Pancreas (tissue), 10 donors: ENCODE measurements at regions not wholly inside any gene's neighbourhood (a gene's known extent, or its start where the extent isn't known, plus 50 kb on each side); places are given as distances from the start of the nearest gene placed in this dataset.

ENCODE experiments used
- ATAC-seq, 4 donors: fragments of 200-7000 bp; cut with Tn5 transposase; one replicate each; pipeline versions ENCODE4 v1.8.0 to v1.9.1; 2020; ENCODE audit warnings: mild to moderate bottlenecking in 4 of 4, moderate library complexity in 4 of 4
- DNase-seq, 6 donors: peaks; one replicate each; pipeline ENCODE4 v3.0.0-alpha.2; 2020
- FAIRE-seq: peaks from 2 replicates; lab custom pipeline; 2012; peaks lifted over from hg19 to GRCh38; lab: Jason Lieb, UNC
- H3K27ac ChIP-seq, 4 donors: fragments of 200-600 bp; sonication (generic); 1 replicate in 3 of 4; 2 replicates in 1 of 4; pipeline versions ENCODE4 v1.5.0 to v1.8.0; 2020
- H3K27me3 ChIP-seq, 4 donors: fragments of 200-600 bp; one replicate each; pipeline ENCODE4 v1.8.0; 2021
- H3K36me3 ChIP-seq, 3 donors: fragments of 200-600 bp; sonication (generic) in 1 of 3; one replicate each; pipeline versions ENCODE4 v1.5.0 to v1.8.0; 2020 to 2021
- H3K4me1 ChIP-seq, 3 donors: fragments of 200-600 bp; one replicate each; pipeline ENCODE4 v1.8.0; 2021
- H3K4me3 ChIP-seq, 4 donors: fragments of 200-600 bp; sonication (generic) in 2 of 4; one replicate each; pipeline versions ENCODE4 v1.5.0 to v1.8.0; 2020 to 2021
- H3K9me3 ChIP-seq, 4 donors: fragments of 200-600 bp; one replicate each; pipeline ENCODE4 v1.8.0; 2021
- WGBS, 2 donors: extraction: QIAGEN DNeasy Blood & Tissue Kit; methylation state at CpG; one replicate each; pipeline ENCODE4 v1.1.7; 2013; 5-methylcytosine and 5-hydroxymethylcytosine counted together
- intact Hi-C, 3 donors: fragments of 100-400 bp; cut with DNase I; formaldehyde crosslinking; loops; one replicate each; pipeline versions ENCODE4 v1.11.1 to v1.14.2; 2022
- TF ChIP-seq, protein P1 (sequence below), 4 donors: fragments of 200-600 bp; sonication (generic) in 3 of 4; IDR thresholded peaks; one replicate each; pipeline versions ENCODE4 v1.5.0 to v1.8.0; 2021; ENCODE audit warnings: antibody characterized with exemption in 4 of 4
- donor health status: healthy with polysubstance abuse.
- donor health status: DM: no; HTN: no; CAD: no; lungs with moderate emphysema.
- donor health status: DM: no; HTN: no; CAD: no.
- donor health status: control.
- donor health status: control.
- donor health status: Bipolar disorder and iron deficiency.
- donor health status: DM: yes; HTN: yes; CAD: no.
- donor health status: DM: no; HTN: no; CAD: no.
- donor health status: DM: no; HTN: no; CAD: no.
- donor health status: DM: yes; HTN: yes; CAD: no.

DNA sequence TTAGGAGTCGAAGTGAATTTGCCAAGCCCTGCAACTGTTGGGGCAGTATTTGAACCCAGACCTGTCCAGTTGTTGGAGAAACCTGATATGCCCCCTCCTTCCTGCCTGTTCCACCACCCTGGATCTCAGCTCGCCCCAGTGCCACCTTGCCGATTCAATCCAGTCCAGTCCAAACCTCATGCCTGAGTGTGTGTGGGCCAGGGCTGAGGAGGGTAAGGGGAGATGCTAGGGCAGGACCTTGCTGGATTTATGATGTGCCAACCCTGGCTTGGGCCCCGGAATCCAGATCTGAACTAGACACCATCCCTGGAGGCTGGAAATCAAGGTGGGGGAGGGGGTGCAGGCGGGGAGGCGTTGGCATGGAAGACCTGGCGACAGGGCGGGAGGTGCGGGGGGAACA is 98.9 kb upstream of the WNT4 start:
- FAIRE-seq (no peak), DNase-seq (no peak), ATAC-seq (no peak)
- Histone ChIP-seq H3K4me3 (no peak overlapping the region), H3K4me1 (no peaks in the 10 kb centered on the region), H3K36me3 (no peaks in the 10 kb centered on the region), H3K9me3 (no peaks in the 10 kb centered on the region), H3K27ac (no peak overlapping the region), H3K27me3 (no peaks in the 10 kb centered on the region)
- intact Hi-C loops, result no loop called here
- WGBS, 2 donors, result 88 to 89% methylated on average over 9 of the region's 9 CpGs
- TF ChIP-seq, protein P1, sequence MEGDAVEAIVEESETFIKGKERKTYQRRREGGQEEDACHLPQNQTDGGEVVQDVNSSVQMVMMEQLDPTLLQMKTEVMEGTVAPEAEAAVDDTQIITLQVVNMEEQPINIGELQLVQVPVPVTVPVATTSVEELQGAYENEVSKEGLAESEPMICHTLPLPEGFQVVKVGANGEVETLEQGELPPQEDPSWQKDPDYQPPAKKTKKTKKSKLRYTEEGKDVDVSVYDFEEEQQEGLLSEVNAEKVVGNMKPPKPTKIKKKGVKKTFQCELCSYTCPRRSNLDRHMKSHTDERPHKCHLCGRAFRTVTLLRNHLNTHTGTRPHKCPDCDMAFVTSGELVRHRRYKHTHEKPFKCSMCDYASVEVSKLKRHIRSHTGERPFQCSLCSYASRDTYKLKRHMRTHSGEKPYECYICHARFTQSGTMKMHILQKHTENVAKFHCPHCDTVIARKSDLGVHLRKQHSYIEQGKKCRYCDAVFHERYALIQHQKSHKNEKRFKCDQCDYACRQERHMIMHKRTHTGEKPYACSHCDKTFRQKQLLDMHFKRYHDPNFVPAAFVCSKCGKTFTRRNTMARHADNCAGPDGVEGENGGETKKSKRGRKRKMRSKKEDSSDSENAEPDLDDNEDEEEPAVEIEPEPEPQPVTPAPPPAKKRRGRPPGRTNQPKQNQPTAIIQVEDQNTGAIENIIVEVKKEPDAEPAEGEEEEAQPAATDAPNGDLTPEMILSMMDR (IDR thresholded peaks at IDR 0.05), result no peak

DNA sequence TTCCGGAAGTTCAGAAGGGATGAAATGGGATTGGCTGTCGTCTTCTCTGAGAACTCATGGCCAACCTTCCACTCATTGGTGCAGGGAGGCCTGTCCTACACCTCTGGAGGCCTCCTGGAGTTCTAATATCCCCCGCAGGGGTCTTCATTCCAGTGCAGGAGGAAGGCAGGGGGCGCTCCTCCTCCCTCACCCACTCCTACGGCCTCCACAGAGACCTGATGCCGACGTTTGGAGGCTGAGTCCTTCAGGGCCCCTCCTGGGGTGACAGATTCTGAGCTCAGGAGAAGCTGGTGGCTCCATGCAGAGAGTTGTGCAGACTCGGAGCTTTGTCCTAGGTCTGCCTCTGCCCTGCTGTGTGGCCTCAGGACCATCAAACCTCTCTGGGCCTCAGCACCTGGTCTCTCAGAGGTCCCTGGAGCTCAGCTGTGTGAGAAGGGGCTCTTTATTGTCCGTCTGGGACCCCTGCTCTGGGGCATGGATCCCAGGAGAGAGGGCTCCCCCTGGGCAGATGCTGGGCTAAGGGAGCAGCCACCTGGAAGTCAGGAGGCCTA is 102.3 kb upstream of the WNT4 start:
- intact Hi-C loops, result no loop called here
- Histone ChIP-seq H3K36me3 (no peaks in the 10 kb centered on the region), H3K27me3 (no peaks in the 10 kb centered on the region), H3K4me1 (no peaks in the 10 kb centered on the region), H3K9me3 (no peaks in the 10 kb centered on the region), H3K27ac (no peak overlapping the region), H3K4me3 (no peak overlapping the region)
- WGBS, 2 donors, result 76 to 84% methylated on average over 7 to 9 of the region's 9 CpGs
- FAIRE-seq (no peak), ATAC-seq (no peak), DNase-seq (no peak)
- TF ChIP-seq, protein P1 (IDR thresholded peaks at IDR 0.05), result no peak

DNA sequence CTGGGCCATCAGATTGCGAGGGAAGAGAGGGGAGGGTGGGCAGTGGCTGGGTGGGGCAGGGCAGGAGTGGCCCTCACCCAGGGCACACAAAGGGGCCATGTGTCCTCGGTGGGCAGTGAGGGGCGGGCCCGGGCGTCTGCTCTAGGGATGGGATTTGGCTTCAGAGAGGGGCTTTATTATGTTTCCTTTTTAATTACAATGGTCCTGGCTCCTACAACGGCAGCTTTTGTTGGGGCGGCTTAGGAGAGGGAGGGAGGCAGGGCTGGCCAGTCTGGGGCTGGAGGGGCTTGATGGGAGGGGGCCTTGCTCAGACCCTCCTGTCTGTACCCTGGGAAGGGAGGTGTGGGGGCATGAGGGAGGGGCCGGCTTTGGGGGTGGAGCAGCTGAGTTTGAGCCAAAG is 102.8 kb upstream of the WNT4 start:
- Histone ChIP-seq H3K36me3 (no peaks in the 10 kb centered on the region), H3K27me3 (no peaks in the 10 kb centered on the region), H3K4me1 (no peaks in the 10 kb centered on the region), H3K9me3 (no peaks in the 10 kb centered on the region), H3K27ac (no peak overlapping the region), H3K4me3 (no peak overlapping the region)
- FAIRE-seq, result no peak
- ATAC-seq, result no peak
- intact Hi-C loops, result no loop called here
- TF ChIP-seq, protein P1 (IDR thresholded peaks at IDR 0.05), result no peak
- no peak for DNase-seq
- 71 to 75% methylated on average over 8 of the region's 8 CpGs for WGBS, 2 donors

DNA sequence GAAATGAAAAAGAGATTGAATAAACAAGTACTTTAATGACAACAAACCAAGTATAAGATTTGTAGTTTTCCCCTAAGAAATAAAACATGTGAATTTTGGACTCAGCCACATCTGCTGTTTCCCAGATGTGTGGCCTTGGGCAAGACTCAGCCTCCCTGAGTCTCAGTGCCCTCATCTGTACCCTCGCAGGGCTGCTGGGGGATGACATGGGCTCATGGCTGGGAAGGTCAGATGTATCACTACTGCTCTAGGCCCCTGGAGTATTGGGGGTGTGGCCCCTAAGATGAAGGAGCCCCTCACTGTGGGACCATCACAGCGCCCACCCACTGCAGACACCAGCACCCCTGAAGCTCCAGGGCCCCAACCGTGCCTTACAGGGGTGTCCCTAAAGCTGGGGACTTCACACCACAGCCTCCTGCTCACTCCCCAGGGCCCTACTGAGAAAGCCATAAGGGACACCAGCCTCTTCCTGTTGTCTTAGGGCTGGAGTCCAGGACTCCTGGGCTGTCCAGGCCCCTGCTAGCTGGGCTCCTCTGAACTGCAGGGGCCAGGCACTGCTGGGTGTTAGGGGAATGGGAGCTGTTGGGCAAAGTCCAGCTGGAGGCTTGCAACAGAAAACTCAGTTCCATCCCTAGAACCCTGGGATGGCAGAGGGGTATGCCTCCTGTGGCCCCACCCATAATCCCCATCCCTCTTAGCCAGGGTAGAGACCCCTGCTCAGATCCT is 104.0 kb upstream of the WNT4 start:
- H3K4me1 ChIP-seq, result no peaks in the 10 kb centered on the region
- no peak for FAIRE-seq
- no peak for ATAC-seq
- H3K36me3 ChIP-seq, result no peaks in the 10 kb centered on the region
- no peaks in the 10 kb centered on the region for H3K9me3 ChIP-seq
- H3K27me3 ChIP-seq, result no peaks in the 10 kb centered on the region
- DNase-seq, result peak in 1 of 6 donors; percentile 9
- H3K27ac ChIP-seq, result no peak overlapping the region
- H3K4me3 ChIP-seq, result no peak overlapping the region
- TF ChIP-seq, protein P1 (IDR thresholded peaks at IDR 0.05), result no peak
- 84 to 85% methylated on average over 3 of the region's 3 CpGs for WGBS, 2 donors
- intact Hi-C loops, result no loop called here
